ENCODE measurements at regions not wholly inside any gene's neighbourhood (a gene's known extent, or its start where the extent isn't known, plus 50 kb on each side); places are given as distances from the start of the nearest gene placed in this dataset.

DNA sequence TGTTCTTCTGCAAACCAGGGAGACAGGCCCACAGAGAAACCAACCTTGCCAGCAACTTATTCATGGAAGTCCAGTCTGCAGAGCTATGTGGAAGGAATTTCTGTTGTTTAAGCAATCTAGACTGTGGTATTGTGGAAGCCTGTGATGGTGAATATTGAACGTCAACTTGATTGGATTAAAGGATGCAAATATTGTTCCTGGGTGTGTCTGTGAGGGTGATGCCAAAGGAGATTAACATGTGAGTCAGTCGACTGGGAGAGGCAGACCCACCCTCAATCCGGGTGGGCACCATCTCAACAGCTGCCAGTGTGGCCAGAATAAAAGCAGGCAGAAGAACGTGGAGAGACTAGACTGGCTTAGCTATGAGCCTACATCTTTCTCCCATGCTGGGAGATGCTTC is 606.0 kb downstream of the EFNB2 start:
- no peak for DNase-seq (ENCODE audit: low read depth in 3 of 3)

DNA sequence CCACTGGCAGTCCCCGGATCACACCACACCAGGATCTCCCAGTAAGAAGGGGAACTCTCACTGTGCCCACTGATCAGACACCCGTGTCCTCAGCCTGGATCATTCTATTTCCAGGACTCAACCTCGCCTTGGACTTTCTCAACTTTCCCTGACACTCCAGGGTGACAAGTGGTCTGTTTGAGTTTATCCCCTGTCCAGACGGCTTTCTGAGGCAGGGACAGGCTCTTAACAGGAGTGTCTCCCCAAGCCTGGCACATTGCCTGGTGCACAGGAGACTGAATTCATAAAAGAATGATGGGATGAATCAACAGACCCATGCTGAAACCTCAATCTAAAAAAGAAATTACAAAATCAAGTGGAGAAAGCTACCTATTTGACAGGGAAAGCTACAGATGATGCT is 606.6 kb downstream of the EFNB2 start:
- no peak for DNase-seq (ENCODE audit: low read depth in 3 of 3)

DNA sequence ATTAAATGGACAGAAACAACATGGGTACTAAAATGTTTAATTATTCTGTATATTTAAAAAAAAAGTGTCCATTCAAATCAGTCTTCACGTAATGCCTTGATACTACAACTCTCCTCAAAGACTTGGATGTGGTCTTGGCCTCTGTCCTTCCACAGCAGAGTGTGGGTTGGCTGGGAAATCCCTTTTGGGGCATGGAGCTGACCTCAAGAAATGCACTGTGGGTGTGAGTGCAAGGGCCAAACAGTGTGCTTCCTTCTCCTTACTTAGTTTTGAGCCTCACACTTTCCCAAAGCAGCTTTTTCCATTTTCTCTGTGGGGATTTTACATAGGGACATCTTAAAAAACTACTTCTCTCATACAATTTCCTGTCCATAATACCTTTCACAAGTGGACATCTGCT is 607.4 kb downstream of the EFNB2 start:
- no peak for DNase-seq (ENCODE audit: low read depth in 3 of 3)

DNA sequence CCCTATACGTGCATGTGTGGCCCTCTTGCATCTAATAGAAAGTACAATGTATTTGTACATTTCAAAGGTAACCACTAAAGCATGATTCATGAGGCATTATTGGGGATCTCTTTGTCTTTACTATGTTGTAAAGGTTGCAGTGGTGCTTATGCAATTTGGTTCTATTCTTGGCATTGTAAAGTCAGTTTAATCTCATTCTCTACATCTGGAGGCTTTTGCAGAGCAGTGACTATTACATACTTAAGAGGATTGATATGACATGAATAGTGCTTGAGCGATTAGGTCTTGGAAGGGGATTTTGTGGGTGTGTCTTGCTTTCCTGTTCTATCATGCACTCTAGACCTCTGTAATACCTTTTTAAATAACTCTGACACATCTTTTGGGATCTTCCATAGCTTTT is 610.0 kb downstream of the EFNB2 start:
- DNase-seq (ENCODE audit: low read depth in 3 of 3): no peak

DNA sequence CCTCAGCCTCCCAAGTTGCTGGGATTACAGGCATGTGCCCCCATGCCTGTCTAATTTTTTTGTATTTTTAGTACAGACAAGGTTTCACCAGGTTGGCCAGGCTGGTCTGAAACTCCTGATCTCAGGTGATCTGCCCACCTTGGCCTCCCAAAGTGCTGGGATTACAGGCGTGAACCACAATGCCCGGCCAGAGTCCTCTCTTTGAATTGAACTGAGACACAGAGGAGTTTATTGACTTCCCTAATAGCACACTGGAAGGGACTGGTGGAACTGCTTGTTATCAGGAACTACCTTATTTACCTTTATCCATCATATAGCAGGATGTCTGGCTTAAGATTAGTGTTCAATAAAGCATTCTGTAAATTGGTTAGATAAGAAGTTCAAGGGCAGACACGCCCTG is 613.8 kb downstream of the EFNB2 start:
- no peak for DNase-seq (ENCODE audit: low read depth in 3 of 3)

DNA sequence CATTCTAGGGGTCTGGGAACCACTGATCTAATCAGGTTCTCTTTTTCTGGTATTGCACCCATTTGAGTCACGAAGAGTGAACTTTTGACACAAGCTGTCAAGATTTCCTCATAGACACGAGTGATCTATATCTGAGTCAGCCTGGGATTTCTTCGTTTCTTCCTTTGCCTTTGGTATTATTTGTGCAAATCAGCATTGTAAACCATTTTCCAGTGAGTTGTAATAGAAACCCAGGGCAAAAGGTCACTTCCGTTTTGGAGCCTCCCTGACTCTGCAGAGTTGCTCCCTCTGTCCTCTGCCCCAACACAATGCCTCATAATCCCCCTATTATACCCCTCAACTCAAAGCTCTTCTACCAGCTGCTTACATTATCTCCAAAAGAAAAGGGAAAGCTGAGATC is 615.1 kb downstream of the EFNB2 start:
- DNase-seq (ENCODE audit: low read depth in 3 of 3): no peak

DNA sequence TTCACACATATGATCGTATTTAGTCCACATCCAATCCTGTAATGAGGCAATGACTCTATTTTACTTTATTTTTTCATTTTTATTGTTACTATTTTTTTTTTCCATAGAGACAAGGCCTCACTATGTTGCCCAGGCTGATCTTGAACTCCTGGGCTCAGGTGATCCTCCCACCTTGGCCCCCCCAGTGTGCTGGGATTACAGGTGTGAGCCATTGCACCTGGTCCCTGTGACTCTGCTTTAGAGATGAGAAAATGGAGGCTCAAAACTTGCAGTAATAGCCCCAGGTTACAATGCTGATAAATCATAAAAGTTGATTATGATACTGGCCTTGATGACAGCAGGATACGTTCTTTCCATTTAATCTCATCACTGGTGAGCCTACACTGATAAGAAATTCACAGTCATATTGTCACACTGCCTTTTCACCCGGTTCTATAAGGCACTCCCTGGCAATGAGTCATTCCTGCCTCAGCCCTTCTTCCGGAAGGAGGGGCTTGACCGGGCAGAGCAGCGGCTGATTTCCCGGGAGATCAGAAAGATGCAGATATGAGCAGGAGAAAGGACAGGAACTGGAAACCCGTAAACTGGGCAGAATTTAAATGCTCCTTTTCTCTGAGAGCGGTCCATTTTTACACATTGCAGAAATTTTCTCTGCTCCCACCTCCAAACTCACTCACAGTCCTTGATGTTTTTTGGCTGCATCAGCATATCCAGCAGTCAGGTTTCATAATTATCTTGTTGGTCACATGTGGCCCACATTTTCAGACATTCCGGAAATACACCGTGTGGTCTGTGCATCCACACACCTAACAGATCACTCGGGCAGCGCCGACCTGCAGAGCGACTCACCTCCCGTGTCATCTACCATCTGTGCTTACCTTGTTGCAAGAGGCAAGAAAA is 616.4 kb downstream of the EFNB2 start:
- DNase-seq (ENCODE audit: low read depth in 3 of 3): no peak

DNA sequence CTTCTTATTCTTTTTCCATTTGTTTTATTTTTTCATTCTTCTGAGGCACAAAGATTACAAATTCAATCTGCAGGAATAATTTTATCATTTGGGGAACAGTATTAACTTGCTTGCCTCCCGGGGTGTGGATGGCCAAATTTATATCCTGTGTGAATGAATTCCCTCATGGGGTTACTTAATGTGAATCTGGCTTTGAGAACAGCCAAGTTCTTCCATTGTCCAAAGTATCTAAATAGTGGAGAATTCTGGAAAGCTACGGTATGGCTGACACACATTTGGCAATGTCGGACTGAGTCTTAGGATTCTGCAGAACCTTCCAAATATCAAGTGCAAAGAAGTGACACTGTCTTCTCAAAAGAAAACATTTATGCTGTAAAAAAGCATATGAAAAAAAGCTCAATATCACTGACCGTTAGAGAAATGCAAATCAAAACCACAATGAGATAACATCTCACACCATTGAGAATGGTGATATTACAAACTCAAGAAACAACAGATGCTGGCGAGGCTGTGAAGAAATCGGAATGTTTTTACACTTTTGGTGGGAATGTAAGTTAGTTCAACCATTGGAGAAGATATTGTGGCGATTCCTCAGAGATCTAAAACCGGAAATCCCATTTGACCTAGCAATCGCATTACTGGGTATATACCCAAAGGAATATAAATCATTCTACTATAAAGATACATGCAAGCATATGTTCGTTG is 620.2 kb downstream of the EFNB2 start:
- no peak for DNase-seq (ENCODE audit: low read depth in 3 of 3)

DNA sequence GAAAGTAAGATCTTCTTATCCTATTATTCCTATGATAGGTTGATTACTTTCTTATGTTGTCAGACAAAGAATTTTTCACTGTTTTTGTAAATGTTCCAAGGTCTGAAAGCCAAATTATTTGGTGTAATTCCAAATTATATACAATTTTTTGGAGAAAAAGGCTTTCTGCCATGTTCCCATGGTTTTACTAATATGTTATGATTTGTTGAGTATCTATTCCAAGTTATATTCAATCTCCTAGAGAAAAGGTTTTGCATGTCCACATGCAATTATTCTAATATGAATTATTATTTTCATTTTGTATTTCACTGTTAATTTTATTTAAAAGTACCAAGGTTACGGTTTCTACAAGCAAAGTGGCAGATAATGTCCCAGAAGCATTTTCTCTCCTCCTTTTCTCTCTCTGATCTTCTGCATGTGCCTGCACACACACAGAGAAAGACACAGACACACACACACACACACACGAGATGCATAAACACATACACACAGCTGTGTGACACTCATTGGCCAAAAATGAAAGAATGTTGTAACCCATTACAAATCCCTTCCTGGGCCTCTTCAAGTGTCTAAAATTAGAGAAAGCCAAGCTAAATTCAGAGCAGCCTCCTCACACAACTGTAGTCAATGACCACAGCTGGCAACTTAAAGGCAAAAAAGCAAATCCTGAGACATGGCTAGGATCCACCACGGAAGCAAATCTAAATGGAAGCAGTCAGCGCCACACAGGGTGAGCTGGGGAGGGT is 621.0 kb downstream of the EFNB2 start:
- no peak for DNase-seq (ENCODE audit: low read depth in 3 of 3)

DNA sequence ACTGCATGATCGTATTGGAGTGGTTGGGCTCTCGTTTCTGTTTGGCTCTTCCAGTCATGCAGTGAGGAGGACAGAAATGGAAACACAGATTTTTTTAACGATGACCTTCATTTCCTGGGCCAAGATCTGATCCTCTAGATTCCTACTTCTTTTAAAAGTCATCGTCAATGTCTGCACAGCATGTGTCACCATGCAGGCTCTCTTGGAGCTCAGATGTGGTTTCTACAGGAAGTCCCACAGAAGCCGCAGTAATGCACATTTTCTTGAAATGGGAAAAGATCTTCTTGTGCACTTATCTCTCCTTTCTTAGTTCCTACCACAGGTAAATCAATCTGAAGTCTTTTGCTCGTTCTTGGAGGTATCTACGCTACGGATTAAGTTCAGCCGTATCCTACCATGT is 626.9 kb downstream of the EFNB2 start:
- peak in 1 of 3 donors; percentile 4 for DNase-seq (ENCODE audit: low read depth in 3 of 3)

DNA sequence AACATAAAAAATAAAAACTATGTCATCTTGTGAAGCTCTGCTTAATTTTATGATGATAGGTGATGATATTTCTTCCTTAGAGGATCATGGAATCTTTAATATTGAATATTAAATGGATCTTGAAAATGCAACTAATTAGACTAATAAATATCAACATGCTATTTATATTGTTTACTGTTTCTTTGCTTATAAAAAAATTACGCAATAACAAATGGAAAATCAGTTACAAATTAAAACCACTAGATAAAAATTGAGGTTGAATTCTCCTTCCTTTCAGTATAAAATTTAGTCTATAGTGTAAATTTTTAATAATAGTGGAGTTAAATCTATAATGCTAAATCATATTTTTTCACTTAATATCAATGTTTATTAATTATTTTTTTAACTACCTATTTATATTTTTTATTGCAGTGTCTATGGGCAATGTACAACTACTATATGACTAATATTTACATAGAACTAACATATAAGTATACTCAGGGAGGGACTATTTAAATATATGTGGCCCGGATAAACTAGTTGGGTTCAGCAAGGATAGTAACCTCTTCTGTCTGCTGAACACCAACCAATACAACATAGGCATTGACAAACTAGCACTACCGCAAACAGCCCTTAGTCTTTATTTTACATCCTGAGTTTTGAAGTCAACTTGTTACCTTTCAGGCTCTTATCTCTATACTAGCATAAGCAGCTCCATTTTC is 628.0 kb downstream of the EFNB2 start:
- DNase-seq (ENCODE audit: low read depth in 3 of 3): no peak

DNA sequence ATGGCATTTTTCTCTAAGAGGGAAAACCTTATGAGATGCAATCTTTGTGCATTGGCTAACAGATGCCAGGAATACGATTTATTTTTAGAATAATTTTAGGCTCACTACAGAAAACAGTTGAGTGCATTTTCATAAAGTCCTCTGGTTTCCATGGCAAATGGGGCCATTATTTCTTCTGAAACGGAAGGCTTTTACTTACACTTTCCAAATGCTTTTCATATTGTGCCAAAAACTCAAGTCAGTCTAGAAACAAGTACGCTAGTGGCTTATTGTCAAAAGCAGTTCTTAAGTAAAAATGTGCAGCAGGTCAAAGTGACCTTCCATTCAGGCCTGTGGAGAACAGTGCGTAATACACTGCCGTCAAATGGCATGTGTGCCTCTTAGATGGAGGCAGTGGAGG is 628.7 kb downstream of the EFNB2 start:
- no peak for DNase-seq (ENCODE audit: low read depth in 3 of 3)

DNA sequence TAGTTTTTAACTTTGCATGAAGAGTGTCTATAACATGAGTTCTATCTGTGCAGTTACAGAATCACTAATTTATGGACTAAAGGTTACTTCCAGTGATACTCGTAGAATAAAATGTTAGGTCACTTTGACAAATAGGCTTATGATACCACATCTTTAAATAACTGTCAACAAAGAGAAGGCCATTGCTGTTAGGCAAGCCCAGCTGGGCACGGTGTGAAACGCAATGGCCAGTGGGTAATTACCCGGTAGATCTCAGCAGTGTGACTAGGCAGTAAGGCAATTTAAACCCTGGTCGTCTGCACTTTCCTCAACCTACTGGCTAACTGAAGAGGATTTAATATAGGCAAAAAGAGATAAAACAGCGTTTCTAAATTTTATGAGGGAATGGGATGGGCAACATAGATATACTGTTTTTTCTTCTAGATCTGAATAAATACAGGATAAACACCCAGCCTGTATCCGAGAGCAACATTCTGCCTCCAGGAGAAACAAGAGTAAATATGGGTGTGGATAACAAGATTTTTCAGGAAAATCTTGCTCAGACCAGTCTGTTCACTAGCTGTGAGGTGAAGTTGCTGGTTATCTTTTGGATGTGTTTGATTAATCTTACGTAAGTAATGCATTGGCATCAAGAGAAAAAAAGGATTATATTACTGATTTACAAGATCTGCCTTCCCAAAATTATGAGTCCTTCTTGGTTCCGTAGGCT is 631.3 kb downstream of the EFNB2 start:
- DNase-seq (ENCODE audit: low read depth in 3 of 3): no peak

DNA sequence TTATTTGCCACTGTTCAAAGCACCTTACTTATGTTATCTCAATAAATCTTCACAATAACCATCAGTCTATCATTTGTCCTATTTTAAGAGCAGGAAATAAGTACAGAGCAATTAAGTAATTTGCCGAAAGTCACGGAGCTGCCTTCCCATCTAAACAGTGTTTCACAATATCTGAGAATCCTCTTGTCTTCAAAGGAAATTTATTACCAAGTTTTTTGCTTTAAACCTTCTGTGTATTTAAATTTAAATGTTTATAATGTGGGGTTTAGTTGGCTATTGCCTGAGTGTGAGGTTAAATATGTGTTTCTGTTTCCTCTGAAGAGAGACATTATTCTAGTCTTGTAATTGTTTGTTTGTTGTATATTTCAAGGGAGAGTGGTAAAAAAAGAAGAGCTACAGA is 633.1 kb downstream of the EFNB2 start:
- DNase-seq (ENCODE audit: low read depth in 3 of 3): no peak

DNA sequence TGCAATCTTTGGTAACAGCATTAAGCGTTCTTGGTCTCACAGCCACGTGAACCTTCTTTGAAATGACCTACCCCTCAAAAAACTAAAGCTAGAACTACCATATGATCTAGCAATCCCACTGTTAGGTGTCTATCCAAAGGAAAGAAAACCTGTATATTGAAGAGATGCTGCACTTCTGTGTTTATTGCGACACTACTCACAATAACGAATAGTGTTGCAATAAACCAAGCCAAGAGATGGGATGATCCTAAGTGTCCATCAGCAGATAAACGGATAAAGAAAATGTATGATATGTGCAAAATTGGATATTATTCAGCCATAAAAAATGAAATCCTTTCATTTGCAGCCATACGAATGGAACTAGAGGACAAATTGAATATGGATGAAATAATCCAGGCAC is 637.9 kb downstream of the EFNB2 start:
- no peak for DNase-seq (ENCODE audit: low read depth in 3 of 3)

DNA sequence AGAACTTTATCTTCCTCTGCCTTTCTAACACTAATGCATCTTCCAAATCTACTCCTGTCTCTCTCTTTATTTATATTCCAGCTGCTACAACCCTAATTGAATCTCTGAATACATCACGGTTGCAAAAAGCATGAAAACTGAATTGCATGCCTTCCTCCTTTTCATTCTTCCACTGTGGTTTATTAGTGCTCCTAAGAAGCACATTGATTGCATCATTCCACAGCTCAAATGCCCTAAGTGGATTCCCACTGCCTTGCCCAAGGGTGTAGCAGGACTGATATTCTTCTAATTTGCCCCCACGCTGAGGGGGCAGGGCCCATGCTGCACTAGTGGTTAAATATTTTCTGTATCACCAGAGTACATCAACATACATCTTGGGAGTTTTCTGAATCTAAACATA is 640.8 kb downstream of the EFNB2 start:
- no peak for DNase-seq (ENCODE audit: low read depth in 3 of 3)

DNA sequence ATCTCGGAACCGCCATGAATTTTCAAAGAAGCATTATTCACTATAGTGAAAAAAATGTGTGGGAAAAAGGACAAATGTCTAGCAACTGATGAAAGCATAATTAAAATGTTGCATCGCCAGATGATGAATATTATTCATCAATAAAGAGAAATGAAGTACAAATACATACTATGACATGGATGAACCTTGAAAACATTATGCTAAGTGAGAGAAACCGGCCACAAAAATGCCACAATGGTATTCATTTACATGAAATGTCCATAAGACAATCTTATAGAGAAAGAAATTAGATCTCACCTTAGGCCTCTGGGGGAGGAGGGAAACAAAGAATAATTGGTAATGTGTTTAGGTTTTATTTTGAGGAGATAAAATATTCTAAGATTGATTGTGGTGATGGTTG is 645.0 kb downstream of the EFNB2 start:
- no peak for DNase-seq (ENCODE audit: low read depth in 3 of 3)

DNA sequence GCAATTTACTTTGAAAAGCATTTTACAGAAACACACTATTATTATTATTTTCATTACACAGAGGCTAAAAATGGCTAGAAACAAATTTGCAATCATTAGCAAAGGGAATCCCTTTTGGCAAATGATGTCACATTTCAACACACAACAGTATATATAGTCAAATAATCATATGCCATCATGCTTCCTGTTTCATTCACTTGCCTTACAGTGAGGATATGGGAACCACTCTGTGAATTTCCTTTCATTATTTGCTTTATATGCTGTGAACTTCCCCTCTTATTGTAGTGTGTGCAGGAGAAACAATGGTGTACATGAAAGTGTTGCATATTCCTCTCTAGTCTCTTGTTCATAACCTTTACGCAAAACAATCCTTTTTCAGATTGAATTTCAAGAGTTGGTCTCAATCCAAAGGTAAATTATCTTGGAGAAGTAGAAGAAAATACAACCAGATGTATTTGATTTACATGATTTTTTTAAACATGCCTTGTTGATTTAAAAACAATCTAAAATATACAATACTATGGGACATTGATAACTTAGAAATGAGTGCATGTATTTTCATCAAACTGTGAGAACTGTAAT is 657.3 kb downstream of the EFNB2 start:
- DNase-seq (ENCODE audit: low read depth in 3 of 3): no peak

DNA sequence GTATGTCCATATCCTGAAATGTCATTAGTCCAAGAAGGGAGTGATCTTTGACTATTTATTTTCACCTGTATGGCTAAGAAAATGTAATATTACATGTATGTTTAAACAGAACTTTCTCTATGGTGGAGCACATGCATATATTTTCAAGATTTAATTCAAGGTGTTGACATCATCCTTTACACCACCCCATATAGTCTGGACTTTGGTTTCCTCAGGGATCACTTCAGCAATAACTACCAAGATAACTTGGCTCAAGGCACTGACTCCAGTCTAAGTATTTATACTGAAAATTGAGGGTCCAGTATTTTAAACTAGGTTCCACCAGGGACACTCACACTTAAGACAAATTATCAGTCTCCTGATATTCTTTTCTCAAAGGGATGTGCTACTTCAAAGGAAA is 660.6 kb downstream of the EFNB2 start:
- DNase-seq (ENCODE audit: low read depth in 3 of 3): no peak

DNA sequence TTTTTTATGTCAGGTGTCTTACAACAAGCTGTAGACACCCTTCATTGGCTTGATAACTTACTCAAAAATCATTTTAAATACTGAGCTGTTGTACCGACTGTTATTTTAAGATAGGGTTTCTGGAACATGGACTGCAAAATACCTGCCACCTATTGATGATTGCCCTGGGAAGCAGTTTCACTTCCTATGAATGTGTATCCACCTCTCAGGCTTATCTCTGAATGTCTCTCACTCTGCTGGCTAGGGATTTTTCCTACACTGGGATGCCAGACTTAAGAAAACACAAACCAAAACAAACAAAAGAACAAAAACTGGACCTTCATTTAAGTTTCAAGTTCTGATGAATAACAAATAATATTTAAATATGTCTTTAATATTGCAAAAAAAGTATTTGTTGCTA is 663.7 kb downstream of the EFNB2 start:
- DNase-seq (ENCODE audit: low read depth in 3 of 3): no peak

DNA sequence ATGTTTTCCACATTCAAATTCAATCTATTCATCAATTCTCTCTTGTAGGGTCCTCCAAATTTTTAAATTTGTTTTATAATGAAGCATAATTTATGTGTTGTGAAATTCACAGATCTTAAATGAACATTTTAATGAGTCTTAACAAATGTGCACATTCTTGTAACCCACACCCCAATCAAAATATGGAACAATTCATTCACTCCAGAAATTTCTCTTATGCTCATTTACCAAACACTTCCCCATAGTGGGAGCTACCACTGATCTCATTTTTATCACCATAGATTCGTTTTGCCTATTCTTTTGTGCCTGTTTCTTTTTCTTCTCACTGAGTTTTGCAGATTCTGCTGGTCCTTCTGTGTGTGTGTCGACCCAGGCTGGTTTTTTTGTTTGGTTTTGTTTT is 664.1 kb downstream of the EFNB2 start:
- no peak for DNase-seq (ENCODE audit: low read depth in 3 of 3)

Measured in stimulated activated CD4-positive, alpha-beta T cell treated with anti-CD3 and anti-CD28 coated beads, TNF-alpha, amount 100 ng/mL, for 48 hours (primary cell).